Testis (tissue), 2 donors: ENCODE measurements at regions not wholly inside any gene's neighbourhood (a gene's known extent, or its start where the extent isn't known, plus 50 kb on each side); places are given as distances from the start of the nearest gene placed in this dataset.

Experiments used
- DNase-seq: peaks from one replicate; pipeline ENCODE4 v3.0.0-alpha.2; 2019
- H3K27ac ChIP-seq, 2 donors: fragments of 200-600 bp; sonication (generic); one replicate each; pipeline ENCODE4 v1.5.1; 2019
- H3K27me3 ChIP-seq: fragments of 200-600 bp; sonication (generic); one replicate; pipeline ENCODE4 v1.5.1; 2019
- H3K36me3 ChIP-seq: fragments of 200-600 bp; sonication (generic); one replicate; pipeline ENCODE4 v1.5.1; 2017; ENCODE audit warnings: low read depth; ENCODE audit errors: missing control alignments
- H3K4me1 ChIP-seq: fragments of 200-600 bp; sonication (generic); one replicate; pipeline ENCODE4 v1.5.1; 2019
- H3K4me3 ChIP-seq, 2 donors: fragments of 200-600 bp; sonication (generic); one replicate each; pipeline ENCODE4 v1.5.1; 2017 to 2019
- H3K9me3 ChIP-seq: fragments of 200-600 bp; sonication (generic); one replicate; pipeline ENCODE4 v1.5.1; 2017
- POLR2A ChIP-seq: fragments of 450-650 bp; IDR thresholded peaks from one replicate; pipeline ENCODE4 v1.6.1; 2017; ENCODE audit warnings: antibody characterized with exemption, mild to moderate bottlenecking, moderate library complexity
- WGBS, 2 donors: methylation state at CpG; one replicate each; pipeline ENCODE4 v1.1.5; 2018; 5-methylcytosine and 5-hydroxymethylcytosine counted together
- intact Hi-C: fragments of 100-400 bp; cut with DNase I; formaldehyde crosslinking; loops from one replicate; pipeline ENCODE4 v1.15.1; 2023; ENCODE audit warnings: low total_unique reads
- TF ChIP-seq, protein P1 (sequence below), 3 experiments: fragments of 450-650 bp in 2 of 3; fragments of 200-600 bp in 1 of 3; sonication (generic) in 1 of 3; IDR thresholded peaks; one replicate each; pipeline ENCODE4 v1.5.1; 2016 to 2019; ENCODE audit warnings: antibody characterized with exemption in 3 of 3, mild to moderate bottlenecking in 2 of 3, moderate library complexity in 1 of 3

DNA sequence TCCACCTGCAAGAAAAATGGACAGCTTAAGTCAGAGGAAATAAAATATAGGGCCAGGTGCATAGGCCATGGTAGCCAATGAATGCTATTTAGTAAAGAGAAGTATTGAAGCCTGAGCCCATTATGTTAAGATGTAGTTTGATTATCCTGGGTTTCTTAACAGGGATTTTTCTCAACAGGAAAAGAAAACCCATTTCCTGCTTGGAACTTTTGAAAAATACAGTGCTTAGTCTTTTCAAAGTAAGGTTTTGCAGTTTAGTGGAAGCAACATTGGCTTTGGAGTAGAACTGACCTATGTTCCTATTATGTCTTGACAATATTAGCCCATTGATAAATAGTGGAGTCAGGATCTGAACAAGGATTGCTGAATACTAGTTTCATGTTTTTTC, 259.5 kb upstream of the TGFBR2 start:
- no peak overlapping the region for H3K27ac ChIP-seq
- no peaks in the 10 kb centered on the region for H3K4me1 ChIP-seq
- H3K36me3 ChIP-seq, result no peaks in the 10 kb centered on the region
- TF ChIP-seq POLR2A, result no peak
- TF ChIP-seq, protein P1, sequence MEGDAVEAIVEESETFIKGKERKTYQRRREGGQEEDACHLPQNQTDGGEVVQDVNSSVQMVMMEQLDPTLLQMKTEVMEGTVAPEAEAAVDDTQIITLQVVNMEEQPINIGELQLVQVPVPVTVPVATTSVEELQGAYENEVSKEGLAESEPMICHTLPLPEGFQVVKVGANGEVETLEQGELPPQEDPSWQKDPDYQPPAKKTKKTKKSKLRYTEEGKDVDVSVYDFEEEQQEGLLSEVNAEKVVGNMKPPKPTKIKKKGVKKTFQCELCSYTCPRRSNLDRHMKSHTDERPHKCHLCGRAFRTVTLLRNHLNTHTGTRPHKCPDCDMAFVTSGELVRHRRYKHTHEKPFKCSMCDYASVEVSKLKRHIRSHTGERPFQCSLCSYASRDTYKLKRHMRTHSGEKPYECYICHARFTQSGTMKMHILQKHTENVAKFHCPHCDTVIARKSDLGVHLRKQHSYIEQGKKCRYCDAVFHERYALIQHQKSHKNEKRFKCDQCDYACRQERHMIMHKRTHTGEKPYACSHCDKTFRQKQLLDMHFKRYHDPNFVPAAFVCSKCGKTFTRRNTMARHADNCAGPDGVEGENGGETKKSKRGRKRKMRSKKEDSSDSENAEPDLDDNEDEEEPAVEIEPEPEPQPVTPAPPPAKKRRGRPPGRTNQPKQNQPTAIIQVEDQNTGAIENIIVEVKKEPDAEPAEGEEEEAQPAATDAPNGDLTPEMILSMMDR (IDR thresholded peaks at IDR 0.05), result no peak
- DNase-seq, result no peak
- no peak overlapping the region for H3K4me3 ChIP-seq
- no peaks in the 10 kb centered on the region for H3K27me3 ChIP-seq
- H3K9me3 ChIP-seq, result no peaks in the 10 kb centered on the region
- intact Hi-C loops, result no loop called here

DNA sequence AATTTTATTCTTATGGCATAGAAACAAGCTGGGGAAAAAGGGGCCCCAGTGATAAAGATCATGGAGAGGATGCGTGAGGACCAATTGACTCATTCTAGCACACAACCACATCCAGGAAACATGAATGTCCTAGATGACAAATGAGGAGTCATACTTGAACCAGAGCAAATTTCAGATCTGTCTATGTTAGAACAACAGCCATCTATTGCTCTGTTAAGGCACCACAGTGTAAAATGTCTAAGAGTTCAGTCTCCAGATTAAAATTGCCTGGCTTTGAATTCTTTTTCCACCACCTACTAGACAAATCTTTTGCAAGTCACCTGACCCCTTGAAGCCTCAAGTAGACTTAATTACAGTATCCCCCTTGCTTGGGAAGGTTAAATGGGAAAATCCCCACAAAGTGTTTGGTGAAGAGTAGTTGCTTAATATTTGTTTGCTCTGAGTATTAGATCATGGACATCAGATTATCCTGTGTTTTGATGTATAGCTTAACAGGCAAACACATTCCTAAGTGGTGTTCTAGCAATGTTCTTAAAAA, 258.7 kb upstream of the TGFBR2 start:
- intact Hi-C loops, result no loop called here
- 85 to 86% methylated on average over 1 of the region's 1 CpG for WGBS, 2 donors
- Histone ChIP-seq H3K27ac (no peak overlapping the region), H3K4me1 (no peaks in the 10 kb centered on the region), H3K9me3 (no peaks in the 10 kb centered on the region), H3K4me3 (no peak overlapping the region), H3K27me3 (no peaks in the 10 kb centered on the region), H3K36me3 (no peaks in the 10 kb centered on the region)
- DNase-seq, result no peak
- TF ChIP-seq, protein P1 (IDR thresholded peaks at IDR 0.05), result no peak
- no peak for TF ChIP-seq POLR2A

DNA sequence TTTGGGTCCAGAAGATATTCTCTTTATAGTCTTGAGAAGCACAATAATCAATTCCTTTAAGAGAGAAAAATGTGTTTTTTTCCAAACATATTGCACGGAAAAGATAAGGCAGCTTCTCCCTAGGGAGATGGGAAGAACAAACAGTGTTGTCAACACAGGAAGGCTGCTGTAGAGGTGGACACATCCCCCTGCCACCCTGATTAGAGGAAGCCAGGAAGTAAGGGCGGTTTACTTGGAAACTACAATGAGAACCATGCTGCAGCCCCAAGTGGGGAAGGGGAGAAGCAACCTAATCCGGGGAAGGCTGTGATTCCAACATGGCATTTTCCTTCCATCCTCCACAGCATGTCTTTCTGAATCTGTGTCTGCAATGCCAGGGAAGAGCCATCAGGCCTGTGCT, 256.9 kb upstream of the TGFBR2 start:
- Histone ChIP-seq H3K4me1 (peaks cover 11% of the 10 kb centered on the region), H3K9me3 (no peaks in the 10 kb centered on the region), H3K27ac (no peak overlapping the region), H3K36me3 (no peaks in the 10 kb centered on the region), H3K27me3 (no peaks in the 10 kb centered on the region), H3K4me3 (no peak overlapping the region)
- intact Hi-C loops, result no loop called here
- 60 to 63% methylated on average over 3 of the region's 3 CpGs for WGBS, 2 donors
- no peak for DNase-seq
- no peak for TF ChIP-seq POLR2A
- TF ChIP-seq, protein P1 (IDR thresholded peaks at IDR 0.05), result no peak

DNA sequence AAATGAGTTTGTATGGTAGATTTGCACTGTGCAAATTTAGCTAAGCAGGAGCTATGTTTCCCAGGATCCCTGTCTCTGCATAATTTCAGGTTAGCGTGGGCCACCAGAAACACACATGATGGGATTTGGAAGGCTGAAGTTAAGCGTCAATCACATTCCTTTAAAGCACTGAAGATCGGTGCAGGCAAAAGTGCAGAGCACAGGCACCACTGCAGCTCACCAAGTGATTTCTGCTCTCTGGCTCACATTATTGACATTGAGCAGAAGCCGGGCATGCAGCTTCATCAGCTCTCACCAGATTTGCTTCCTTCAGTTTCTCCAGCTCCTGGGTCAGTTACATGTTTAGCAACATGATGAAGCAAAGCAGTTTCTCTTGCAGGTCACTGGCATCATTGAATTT, 256.4 kb upstream of the TGFBR2 start:
- Histone ChIP-seq H3K27me3 (no peaks in the 10 kb centered on the region), H3K4me1 (peaks cover 16% of the 10 kb centered on the region), H3K4me3 (no peak overlapping the region), H3K9me3 (no peaks in the 10 kb centered on the region), H3K27ac (no peak overlapping the region), H3K36me3 (no peaks in the 10 kb centered on the region)
- DNase-seq, result no peak
- intact Hi-C loops, result no loop called here
- WGBS, 2 donors, result 64 to 75% methylated on average over 3 to 4 of the region's 4 CpGs
- no peak for TF ChIP-seq POLR2A
- TF ChIP-seq, protein P1 (IDR thresholded peaks at IDR 0.05), result no peak

DNA sequence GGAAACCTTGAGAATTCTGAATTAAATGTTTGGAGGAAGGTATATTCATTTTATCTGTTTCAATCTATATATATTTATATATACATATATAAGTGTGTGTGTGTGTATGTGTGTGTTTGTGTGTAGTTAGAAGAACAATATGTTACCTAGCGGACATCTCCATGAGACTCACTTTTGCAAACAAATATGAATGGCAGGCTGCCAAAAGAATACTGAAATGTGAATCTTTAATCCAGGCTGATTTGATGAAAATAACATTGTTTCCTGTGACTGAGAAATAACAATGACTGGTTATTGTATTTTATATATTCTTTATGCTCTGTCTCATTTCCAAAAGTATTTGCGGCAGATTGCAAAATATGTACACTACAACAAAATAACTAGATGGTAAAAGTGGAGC, 255.5 kb upstream of the TGFBR2 start:
- WGBS, 2 donors, result 82 to 84% methylated on average over 2 of the region's 2 CpGs
- no peak overlapping the region for H3K4me3 ChIP-seq
- no peak for TF ChIP-seq POLR2A
- TF ChIP-seq, protein P1 (IDR thresholded peaks at IDR 0.05), result no peak
- DNase-seq, result no peak
- H3K27me3 ChIP-seq, result no peaks in the 10 kb centered on the region
- no peaks in the 10 kb centered on the region for H3K9me3 ChIP-seq
- H3K4me1 ChIP-seq, result peaks cover 20% of the 10 kb centered on the region
- no peak overlapping the region for H3K27ac ChIP-seq
- intact Hi-C loops, result no loop called here
- H3K36me3 ChIP-seq, result no peaks in the 10 kb centered on the region
